K562 (cell line): ENCODE measurements at regions not wholly inside any gene's neighbourhood (a gene's known extent, or its start where the extent isn't known, plus 50 kb on each side); places are given as distances from the start of the nearest gene placed in this dataset.

Source experiments
- ATF1 ChIP-seq, 2 experiments: fragments of 450-650 bp in 1 of 2; IDR thresholded peaks; 2 replicates each; pipeline ENCODE4 v1.6.1; 2016; ENCODE audit warnings: missing compliant biosample characterization in 1 of 2, missing genetic modification characterization in 1 of 2
- CUX1 ChIP-seq: fragments of 200-800 bp; sonication (Bioruptor generic); IDR thresholded peaks from 2 replicates; pipeline ENCODE4 v1.6.1; 2016; ENCODE audit warnings: missing genetic modification characterization, missing compliant biosample characterization
- ETS2 ChIP-seq: IDR thresholded peaks from 2 replicates; pipeline ENCODE4 v1.6.1; 2016; ENCODE audit warnings: borderline replicate concordance, missing genetic modification characterization, mild to moderate bottlenecking, moderate library complexity, missing compliant biosample characterization; ENCODE audit not compliant: poor library complexity, severe bottlenecking
- HCFC1 ChIP-seq: IDR thresholded peaks from 2 replicates; pipeline ENCODE4 v1.6.1; 2012; ENCODE audit warnings: low read depth, low read length, improper control_type of control experiment
- HNRNPUL1 ChIP-seq: fragments of 200-400 bp; formaldehyde crosslinking; IDR thresholded peaks from 2 replicates; pipeline ENCODE4 v1.6.1; 2017; ENCODE audit warnings: low read length
- MYBL2 ChIP-seq, 2 experiments: fragments of 450-650 bp in 1 of 2; sonication (generic) in 1 of 2; formaldehyde crosslinking in 1 of 2; IDR thresholded peaks; 2 replicates each; pipeline versions ENCODE4 v1.6.1 to v1.8.1; 2017 to 2022; ENCODE audit warnings: borderline replicate concordance in 1 of 2, inconsistent platforms in 1 of 2, low read depth in 1 of 2, mild to moderate bottlenecking in 1 of 2, missing genetic modification reagents in 1 of 2, moderate library complexity in 1 of 2
- NFE2L1 ChIP-seq: fragments of 450-650 bp; IDR thresholded peaks from 2 replicates; pipeline ENCODE4 v1.6.1; 2016; ENCODE audit warnings: missing genetic modification characterization, low read depth, mild to moderate bottlenecking, missing compliant biosample characterization, moderate library complexity, borderline replicate concordance
- TGIF2 ChIP-seq: sonication (generic); formaldehyde crosslinking; IDR thresholded peaks from 2 replicates; pipeline ENCODE4 v1.8.1; 2022; ENCODE audit warnings: mild to moderate bottlenecking, missing genetic modification reagents, moderate library complexity
- WHSC1 ChIP-seq: IDR thresholded peaks from one replicate; pipeline ENCODE4 v1.6.1; 2012; ENCODE audit warnings: low read length, control low read depth, inconsistent platforms
- ZNF133 ChIP-seq: fragments of 250-450 bp; sonication (Bioruptor Pico); IDR thresholded peaks from 2 replicates; pipeline ENCODE4 v1.4.0; 2020; ENCODE audit warnings: mild to moderate bottlenecking
- ZNF699 ChIP-seq: fragments of 250-450 bp; sonication (Bioruptor Pico); IDR thresholded peaks from 2 replicates; pipeline ENCODE4 v1.8.0; 2021; ENCODE audit warnings: mild to moderate bottlenecking, moderate library complexity; ENCODE audit not compliant: insufficient replicate concordance
- ZNF740 ChIP-seq, 3 experiments: fragments of 200-800 bp in 1 of 3; sonication (Bioruptor generic) in 1 of 3; sonication (generic) in 1 of 3; formaldehyde crosslinking in 1 of 3; IDR thresholded peaks; 2 replicates each; pipeline versions ENCODE4 v1.6.1 to v1.8.0; 2016 to 2022; ENCODE audit warnings: mild to moderate bottlenecking in 2 of 3, missing compliant biosample characterization in 2 of 3, missing genetic modification characterization in 2 of 3, missing genetic modification reagents in 1 of 3

- TF ChIP-seq CUX1 (CRISPR knock-in tag) (no peak), ATF1 (CRISPR knock-in tag; IDR thresholded peaks at IDR 0.05) (no peak), ATF1 (tag; IDR thresholded peaks at IDR 0.05) (no peak), ZNF740 (CRISPR knock-in tag; IDR thresholded peaks at IDR 0.05) (no peak), ZNF740 (tag; IDR thresholded peaks at IDR 0.05) (no peak), HNRNPUL1 (no peak), NFE2L1 (tag) (no peak), MYBL2 (IDR thresholded peaks at IDR 0.05; ENCODE audit: low read depth) (no peak), MYBL2 (CRISPR knock-in tag; IDR thresholded peaks at IDR 0.05; ENCODE audit: borderline replicate concordance) (no peak), TGIF2 (CRISPR knock-in tag) (no peak), ZNF133 (CRISPR knock-in tag) (no peak), ETS2 (tag) (no peak), WHSC1 (no peak), HCFC1 (no peak), ZNF699 (CRISPR knock-in tag) (no peak)
Observed at GRCh38 chr1:166330096-166330495, 163.3 kb upstream of the FAM78B start (continued).
